ENCODE measurements at regions not wholly inside any gene's neighbourhood (a gene's known extent, or its start where the extent isn't known, plus 50 kb on each side); places are given as distances from the start of the nearest gene placed in this dataset.

- TF ChIP-seq ZNF274 (IDR thresholded peaks at IDR 0.05; ENCODE audit: low read depth, low read length) (no peak), YY1 (IDR thresholded peaks at IDR 0.05; ENCODE audit: insufficient read depth, insufficient read length) (no peak)
Observed at GRCh38 chr16:47872225-47872624, 283.6 kb downstream of the ABCC12 start.

Data from NT2/D1 (cell line).